ENCODE measurements at regions not wholly inside any gene's neighbourhood (a gene's known extent, or its start where the extent isn't known, plus 50 kb on each side); places are given as distances from the start of the nearest gene placed in this dataset.

DNA sequence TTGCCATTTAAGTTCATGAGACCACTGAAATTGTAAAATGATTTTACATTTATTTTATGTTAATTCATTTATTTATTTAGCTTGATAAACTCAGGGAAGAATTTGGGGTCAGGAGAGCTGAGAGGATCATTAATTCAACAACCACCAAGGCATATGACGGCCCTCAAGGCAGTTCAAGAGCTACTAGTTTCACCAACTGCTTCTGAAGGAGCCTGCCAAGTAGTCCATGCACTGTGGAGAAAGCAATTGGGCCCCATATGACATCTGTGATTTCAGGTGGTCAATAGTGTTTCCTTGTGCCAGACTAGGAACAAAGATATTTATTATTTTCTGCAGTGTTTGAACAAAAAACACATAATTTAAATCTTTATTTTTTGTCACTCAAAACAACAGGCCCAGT lies 236.4 kb downstream of the CASP12 start (continued):
- TF ChIP-seq, protein P1, sequence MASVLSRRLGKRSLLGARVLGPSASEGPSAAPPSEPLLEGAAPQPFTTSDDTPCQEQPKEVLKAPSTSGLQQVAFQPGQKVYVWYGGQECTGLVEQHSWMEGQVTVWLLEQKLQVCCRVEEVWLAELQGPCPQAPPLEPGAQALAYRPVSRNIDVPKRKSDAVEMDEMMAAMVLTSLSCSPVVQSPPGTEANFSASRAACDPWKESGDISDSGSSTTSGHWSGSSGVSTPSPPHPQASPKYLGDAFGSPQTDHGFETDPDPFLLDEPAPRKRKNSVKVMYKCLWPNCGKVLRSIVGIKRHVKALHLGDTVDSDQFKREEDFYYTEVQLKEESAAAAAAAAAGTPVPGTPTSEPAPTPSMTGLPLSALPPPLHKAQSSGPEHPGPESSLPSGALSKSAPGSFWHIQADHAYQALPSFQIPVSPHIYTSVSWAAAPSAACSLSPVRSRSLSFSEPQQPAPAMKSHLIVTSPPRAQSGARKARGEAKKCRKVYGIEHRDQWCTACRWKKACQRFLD (CRISPR knock-in tag; IDR thresholded peaks at IDR 0.05) = no peak
- TF ChIP-seq MTF1 (CRISPR knock-in tag; IDR thresholded peaks at IDR 0.05; ENCODE audit: borderline replicate concordance) (no peak), ZSCAN29 (IDR thresholded peaks at IDR 0.05) (no peak), L3MBTL2 (IDR thresholded peaks at IDR 0.05) (no peak), XRCC4 (IDR thresholded peaks at IDR 0.05; ENCODE audit: extremely low read depth, insufficient read depth, insufficient read length) (no peak)
- TF ChIP-seq, protein P2, sequence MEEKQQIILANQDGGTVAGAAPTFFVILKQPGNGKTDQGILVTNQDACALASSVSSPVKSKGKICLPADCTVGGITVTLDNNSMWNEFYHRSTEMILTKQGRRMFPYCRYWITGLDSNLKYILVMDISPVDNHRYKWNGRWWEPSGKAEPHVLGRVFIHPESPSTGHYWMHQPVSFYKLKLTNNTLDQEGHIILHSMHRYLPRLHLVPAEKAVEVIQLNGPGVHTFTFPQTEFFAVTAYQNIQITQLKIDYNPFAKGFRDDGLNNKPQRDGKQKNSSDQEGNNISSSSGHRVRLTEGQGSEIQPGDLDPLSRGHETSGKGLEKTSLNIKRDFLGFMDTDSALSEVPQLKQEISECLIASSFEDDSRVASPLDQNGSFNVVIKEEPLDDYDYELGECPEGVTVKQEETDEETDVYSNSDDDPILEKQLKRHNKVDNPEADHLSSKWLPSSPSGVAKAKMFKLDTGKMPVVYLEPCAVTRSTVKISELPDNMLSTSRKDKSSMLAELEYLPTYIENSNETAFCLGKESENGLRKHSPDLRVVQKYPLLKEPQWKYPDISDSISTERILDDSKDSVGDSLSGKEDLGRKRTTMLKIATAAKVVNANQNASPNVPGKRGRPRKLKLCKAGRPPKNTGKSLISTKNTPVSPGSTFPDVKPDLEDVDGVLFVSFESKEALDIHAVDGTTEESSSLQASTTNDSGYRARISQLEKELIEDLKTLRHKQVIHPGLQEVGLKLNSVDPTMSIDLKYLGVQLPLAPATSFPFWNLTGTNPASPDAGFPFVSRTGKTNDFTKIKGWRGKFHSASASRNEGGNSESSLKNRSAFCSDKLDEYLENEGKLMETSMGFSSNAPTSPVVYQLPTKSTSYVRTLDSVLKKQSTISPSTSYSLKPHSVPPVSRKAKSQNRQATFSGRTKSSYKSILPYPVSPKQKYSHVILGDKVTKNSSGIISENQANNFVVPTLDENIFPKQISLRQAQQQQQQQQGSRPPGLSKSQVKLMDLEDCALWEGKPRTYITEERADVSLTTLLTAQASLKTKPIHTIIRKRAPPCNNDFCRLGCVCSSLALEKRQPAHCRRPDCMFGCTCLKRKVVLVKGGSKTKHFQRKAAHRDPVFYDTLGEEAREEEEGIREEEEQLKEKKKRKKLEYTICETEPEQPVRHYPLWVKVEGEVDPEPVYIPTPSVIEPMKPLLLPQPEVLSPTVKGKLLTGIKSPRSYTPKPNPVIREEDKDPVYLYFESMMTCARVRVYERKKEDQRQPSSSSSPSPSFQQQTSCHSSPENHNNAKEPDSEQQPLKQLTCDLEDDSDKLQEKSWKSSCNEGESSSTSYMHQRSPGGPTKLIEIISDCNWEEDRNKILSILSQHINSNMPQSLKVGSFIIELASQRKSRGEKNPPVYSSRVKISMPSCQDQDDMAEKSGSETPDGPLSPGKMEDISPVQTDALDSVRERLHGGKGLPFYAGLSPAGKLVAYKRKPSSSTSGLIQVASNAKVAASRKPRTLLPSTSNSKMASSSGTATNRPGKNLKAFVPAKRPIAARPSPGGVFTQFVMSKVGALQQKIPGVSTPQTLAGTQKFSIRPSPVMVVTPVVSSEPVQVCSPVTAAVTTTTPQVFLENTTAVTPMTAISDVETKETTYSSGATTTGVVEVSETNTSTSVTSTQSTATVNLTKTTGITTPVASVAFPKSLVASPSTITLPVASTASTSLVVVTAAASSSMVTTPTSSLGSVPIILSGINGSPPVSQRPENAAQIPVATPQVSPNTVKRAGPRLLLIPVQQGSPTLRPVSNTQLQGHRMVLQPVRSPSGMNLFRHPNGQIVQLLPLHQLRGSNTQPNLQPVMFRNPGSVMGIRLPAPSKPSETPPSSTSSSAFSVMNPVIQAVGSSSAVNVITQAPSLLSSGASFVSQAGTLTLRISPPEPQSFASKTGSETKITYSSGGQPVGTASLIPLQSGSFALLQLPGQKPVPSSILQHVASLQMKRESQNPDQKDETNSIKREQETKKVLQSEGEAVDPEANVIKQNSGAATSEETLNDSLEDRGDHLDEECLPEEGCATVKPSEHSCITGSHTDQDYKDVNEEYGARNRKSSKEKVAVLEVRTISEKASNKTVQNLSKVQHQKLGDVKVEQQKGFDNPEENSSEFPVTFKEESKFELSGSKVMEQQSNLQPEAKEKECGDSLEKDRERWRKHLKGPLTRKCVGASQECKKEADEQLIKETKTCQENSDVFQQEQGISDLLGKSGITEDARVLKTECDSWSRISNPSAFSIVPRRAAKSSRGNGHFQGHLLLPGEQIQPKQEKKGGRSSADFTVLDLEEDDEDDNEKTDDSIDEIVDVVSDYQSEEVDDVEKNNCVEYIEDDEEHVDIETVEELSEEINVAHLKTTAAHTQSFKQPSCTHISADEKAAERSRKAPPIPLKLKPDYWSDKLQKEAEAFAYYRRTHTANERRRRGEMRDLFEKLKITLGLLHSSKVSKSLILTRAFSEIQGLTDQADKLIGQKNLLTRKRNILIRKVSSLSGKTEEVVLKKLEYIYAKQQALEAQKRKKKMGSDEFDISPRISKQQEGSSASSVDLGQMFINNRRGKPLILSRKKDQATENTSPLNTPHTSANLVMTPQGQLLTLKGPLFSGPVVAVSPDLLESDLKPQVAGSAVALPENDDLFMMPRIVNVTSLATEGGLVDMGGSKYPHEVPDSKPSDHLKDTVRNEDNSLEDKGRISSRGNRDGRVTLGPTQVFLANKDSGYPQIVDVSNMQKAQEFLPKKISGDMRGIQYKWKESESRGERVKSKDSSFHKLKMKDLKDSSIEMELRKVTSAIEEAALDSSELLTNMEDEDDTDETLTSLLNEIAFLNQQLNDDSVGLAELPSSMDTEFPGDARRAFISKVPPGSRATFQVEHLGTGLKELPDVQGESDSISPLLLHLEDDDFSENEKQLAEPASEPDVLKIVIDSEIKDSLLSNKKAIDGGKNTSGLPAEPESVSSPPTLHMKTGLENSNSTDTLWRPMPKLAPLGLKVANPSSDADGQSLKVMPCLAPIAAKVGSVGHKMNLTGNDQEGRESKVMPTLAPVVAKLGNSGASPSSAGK (IDR thresholded peaks at IDR 0.05) = no peak

Measured in K562 (cell line).